ENCODE measurements at regions not wholly inside any gene's neighbourhood (a gene's known extent, or its start where the extent isn't known, plus 50 kb on each side); places are given as distances from the start of the nearest gene placed in this dataset.
"Not testable (repeated sequence)": the region's sequence is repeated elsewhere in the genome, so short reads cannot be mapped to it uniquely, and the experiment has no call there.

- no peak for DNase-seq
Measured at GRCh38 chr18:60123031-60123430, 223.2 kb downstream of the PMAIP1 start.

DNA sequence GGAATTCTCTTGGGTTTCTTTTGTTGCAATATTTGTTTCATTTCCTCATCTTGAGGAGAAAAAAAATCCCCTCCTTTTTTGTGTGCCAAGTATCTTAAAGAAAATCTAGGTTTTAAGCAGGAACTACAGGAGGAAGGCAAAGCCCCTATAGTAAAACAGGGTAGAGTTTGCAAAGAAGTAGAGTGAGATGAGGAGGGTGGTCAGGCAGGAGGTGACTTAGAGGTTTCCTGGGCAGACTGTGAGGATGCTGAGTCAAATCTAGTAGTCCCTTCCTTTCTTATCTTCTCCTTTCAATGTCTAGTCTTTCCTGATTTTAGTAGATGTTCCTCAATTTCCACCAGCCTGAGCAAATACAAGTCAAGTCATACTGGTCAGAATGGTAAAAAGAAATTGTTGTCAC, 222.5 kb downstream of the PMAIP1 start:
- no peak for DNase-seq

- no peak for DNase-seq
Measured at GRCh38 chr18:60120231-60120750, 220.5 kb downstream of the PMAIP1 start.

- DNase-seq: no peak
Measured at GRCh38 chr18:60117321-60117720, 217.5 kb downstream of the PMAIP1 start.

DNA sequence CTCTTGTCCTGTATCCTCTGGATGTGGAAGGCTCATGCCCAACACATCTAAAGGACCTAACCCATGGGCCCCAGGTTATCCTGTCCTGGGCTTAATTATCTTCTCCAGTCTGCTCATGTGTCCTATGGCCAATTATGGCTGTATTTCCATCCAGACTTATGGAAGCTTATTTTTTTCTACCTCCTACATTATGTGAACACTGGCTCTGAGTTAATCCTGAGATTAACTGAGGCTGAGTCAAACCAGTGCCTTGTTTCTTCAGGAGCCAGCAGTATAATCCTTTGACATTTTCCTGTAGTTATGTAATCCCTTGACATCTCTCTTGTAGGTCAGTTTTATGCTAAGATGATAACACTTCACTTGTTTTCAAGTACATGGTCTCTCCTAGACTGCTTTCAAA, 213.6 kb downstream of the PMAIP1 start:
- no peak for DNase-seq

GRCh38 chr18:60112369-60112768, 212.6 kb downstream of the PMAIP1 start:
- no peak for DNase-seq

- DNase-seq: no peak
Measured at GRCh38 chr18:60111525-60111924, 211.7 kb downstream of the PMAIP1 start.

- no peak for DNase-seq
Measured at GRCh38 chr18:60110836-60111235, 211.0 kb downstream of the PMAIP1 start.

- DNase-seq: no peak
Measured at GRCh38 chr18:60100778-60101177, 201.0 kb downstream of the PMAIP1 start.

GRCh38 chr18:60099709-60100108, 199.9 kb downstream of the PMAIP1 start:
- DNase-seq: no peak

DNA sequence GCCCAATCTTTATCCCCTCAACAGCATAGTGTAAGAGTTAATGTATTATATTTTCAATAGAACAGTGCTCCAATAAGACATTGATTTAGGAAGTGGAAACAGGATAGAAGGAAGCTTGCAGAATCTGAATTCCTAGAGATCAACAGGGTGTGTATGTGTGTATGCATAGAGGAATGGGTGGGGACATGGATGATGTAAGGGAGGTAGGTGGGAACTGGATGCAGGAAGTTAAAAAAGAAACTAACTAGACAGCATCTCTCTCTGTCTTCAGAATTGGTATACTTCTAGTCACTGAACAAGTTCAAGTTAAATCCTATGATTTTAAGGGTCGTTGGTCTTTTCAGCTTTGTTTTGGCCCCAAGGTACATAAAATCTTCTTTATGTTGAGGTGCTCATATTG, 196.6 kb downstream of the PMAIP1 start:
- no peak for DNase-seq

- no peak for DNase-seq
Measured at GRCh38 chr18:60092073-60092472, 192.3 kb downstream of the PMAIP1 start.

GRCh38 chr18:60090170-60090569, 190.4 kb downstream of the PMAIP1 start:
- DNase-seq: no peak

GRCh38 chr18:60082790-60083189, 183.0 kb downstream of the PMAIP1 start:
- no peak for DNase-seq

- DNase-seq: no peak
Measured at GRCh38 chr18:60082282-60082681, 182.5 kb downstream of the PMAIP1 start.

- no peak for DNase-seq
Measured at GRCh38 chr18:60075477-60075876, 175.7 kb downstream of the PMAIP1 start.

GRCh38 chr18:60070631-60071030, 170.8 kb downstream of the PMAIP1 start:
- no peak for DNase-seq

DNA sequence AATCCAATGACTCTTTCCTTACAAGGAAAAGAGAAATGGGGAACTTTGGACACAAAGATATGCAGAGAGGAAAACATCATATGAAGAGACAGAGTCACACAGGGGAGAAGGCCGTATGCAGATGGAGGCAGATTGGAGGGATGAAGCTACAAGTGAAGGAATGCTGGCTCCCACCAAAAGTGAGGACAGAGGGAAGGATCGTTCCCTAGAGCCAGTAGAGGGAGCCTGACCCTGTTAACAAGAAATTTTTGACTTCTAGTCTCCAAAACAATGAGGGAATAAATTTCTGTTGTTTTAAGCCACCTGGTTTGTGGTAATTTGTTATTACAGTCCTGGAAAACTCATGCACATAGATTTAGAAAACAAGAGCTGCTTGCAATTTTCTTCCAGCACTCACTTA, 169.3 kb downstream of the PMAIP1 start:
- no peak for DNase-seq

GRCh38 chr18:60067426-60068210, 167.8 kb downstream of the PMAIP1 start:
- no peak for DNase-seq

- no peak for DNase-seq
Measured at GRCh38 chr18:60066219-60066975, 166.6 kb downstream of the PMAIP1 start.

DNA sequence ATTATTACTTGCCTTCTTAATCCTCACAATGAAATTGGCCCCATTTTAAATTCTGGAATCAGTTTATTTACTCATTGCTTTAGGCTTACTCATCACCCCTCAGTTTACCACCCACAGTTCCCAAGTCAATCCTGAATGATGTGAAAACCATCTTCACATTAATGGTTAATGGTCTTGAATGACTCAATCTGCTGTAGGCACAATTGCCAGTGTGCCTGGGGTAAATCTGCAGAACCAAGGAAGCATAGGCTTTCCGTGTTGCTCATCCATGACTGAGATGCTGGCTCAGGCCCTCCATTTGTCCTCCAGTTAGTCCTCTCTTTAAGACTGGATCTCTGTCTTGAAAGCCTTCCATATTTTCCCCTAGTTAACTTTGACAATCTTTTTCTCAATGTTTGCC, 164.5 kb downstream of the PMAIP1 start:
- DNase-seq: no peak

DNA sequence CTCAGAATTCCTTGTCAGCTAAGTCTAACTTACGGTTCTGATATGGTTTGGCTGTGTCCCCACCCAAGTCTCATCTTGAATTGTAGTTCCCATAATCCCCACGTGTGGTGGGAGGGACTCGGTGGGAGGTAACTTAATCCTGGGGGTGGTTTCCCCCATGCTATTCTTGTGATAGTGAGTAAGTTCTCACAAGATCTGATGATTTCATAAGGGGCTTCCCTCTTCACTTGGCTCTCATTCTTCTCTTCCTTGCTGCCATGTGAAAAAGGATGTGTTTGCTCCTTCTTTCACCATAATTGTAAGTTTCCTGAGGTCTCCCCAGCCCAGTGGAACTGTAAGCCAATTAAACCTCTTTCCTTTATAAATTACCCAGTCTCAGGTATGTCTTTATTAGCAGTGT, 163.0 kb downstream of the PMAIP1 start:
- DNase-seq: not testable (repeated sequence)

GRCh38 chr18:60062396-60062795, 162.6 kb downstream of the PMAIP1 start:
- no peak for DNase-seq

DNA sequence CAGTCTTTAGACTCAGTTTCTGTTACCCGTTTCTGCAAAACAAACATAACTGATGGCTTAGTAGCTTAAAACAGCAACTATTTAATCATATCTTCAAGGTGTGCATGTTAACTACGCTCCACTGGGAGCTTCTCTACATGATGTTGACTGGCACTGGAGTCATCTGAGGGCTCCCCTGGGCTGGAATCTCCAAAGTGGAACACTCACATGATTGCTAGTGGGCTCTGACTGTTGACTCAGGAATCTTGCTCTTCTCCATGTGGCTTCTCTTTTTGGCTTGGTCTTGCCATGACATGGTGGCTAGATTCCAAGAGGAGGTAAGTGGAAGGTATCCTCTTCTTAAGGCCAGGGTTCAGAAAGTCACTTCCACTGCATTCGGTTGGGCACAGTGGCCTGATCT, 160.8 kb downstream of the PMAIP1 start:
- DNase-seq: no peak
